NCI-H510A treated with DMSO at 0.1 percent for 48 hours (cell line): ENCODE measurements at regions not wholly inside any gene's neighbourhood (a gene's known extent, or its start where the extent isn't known, plus 50 kb on each side); places are given as distances from the start of the nearest gene placed in this dataset.
A peak's percentile ranks its signal among the peaks of the same experiment; 100 is the strongest.
"Not testable (repeated sequence)": the region's sequence is repeated elsewhere in the genome, so short reads cannot be mapped to it uniquely, and the experiment has no call there.

Experiments used
- DNase-seq: peaks from one replicate; lab custom pipeline; 2025; lab: John Stamatoyannopoulos, UW

- DNase-seq: peak; percentile 20
Observed at GRCh38 chr4:3961091-3961672, 195.0 kb downstream of the ADRA2C start.

GRCh38 chr4:3964572-3965278 lies 198.5 kb downstream of the ADRA2C start:
- not testable (repeated sequence) for DNase-seq

GRCh38 chr4:3967204-3967603 lies 201.0 kb downstream of the ADRA2C start:
- not testable (repeated sequence) for DNase-seq

- DNase-seq: not testable (repeated sequence)
Observed at GRCh38 chr4:3972626-3973025, 206.4 kb downstream of the ADRA2C start.

GRCh38 chr4:3973581-3974200 lies 207.5 kb downstream of the ADRA2C start:
- DNase-seq: peak; percentile 4

- not testable (repeated sequence) for DNase-seq
Observed at GRCh38 chr4:3983518-3984125, 217.4 kb downstream of the ADRA2C start.

- DNase-seq: not testable (repeated sequence)
Observed at GRCh38 chr4:3984796-3985195, 218.6 kb downstream of the ADRA2C start.

- DNase-seq: not testable (repeated sequence)
Observed at GRCh38 chr4:3986412-3986811, 220.2 kb downstream of the ADRA2C start.

GRCh38 chr4:3997386-3997785 lies 229.3 kb downstream of the OTOP1 start:
- not testable (repeated sequence) for DNase-seq

- not testable (repeated sequence) for DNase-seq
Observed at GRCh38 chr4:4004036-4004435, 222.7 kb downstream of the OTOP1 start.

- not testable (repeated sequence) for DNase-seq
Observed at GRCh38 chr4:4004702-4005101, 222.0 kb downstream of the OTOP1 start.

- not testable (repeated sequence) for DNase-seq
Observed at GRCh38 chr4:4006356-4006755, 220.4 kb downstream of the OTOP1 start.

GRCh38 chr4:4019071-4019470 lies 207.7 kb downstream of the OTOP1 start:
- DNase-seq: not testable (repeated sequence)

GRCh38 chr4:4021161-4021560 lies 205.6 kb downstream of the OTOP1 start:
- not testable (repeated sequence) for DNase-seq

- DNase-seq: not testable (repeated sequence)
Observed at GRCh38 chr4:4026708-4027107, 200.0 kb downstream of the OTOP1 start.

GRCh38 chr4:4028752-4029151 lies 198.0 kb downstream of the OTOP1 start:
- not testable (repeated sequence) for DNase-seq

GRCh38 chr4:4030509-4030908 lies 196.2 kb downstream of the OTOP1 start:
- not testable (repeated sequence) for DNase-seq

GRCh38 chr4:4031446-4032135 lies 195.1 kb downstream of the OTOP1 start:
- DNase-seq: not testable (repeated sequence)

- DNase-seq: not testable (repeated sequence)
Observed at GRCh38 chr4:4032364-4032763, 194.4 kb downstream of the OTOP1 start.

- not testable (repeated sequence) for DNase-seq
Observed at GRCh38 chr4:4032801-4033605, 193.7 kb downstream of the OTOP1 start.
